GM13977 (cell line): ENCODE measurements at regions not wholly inside any gene's neighbourhood (a gene's known extent, or its start where the extent isn't known, plus 50 kb on each side); places are given as distances from the start of the nearest gene placed in this dataset.
"Not testable (repeated sequence)": the region's sequence is repeated elsewhere in the genome, so short reads cannot be mapped to it uniquely, and the experiment has no call there.

Experiments used
- DNase-seq: peaks from one replicate; pipeline ENCODE4 v3.0.0; 2012; ENCODE audit warnings: low spot score
- in situ Hi-C: fragments of 300-500 bp; cut with MboI; formaldehyde crosslinking; loops from one replicate; pipeline ENCODE4 v1.12.0; 2022; ENCODE audit warnings: low sequenced_read_pairs, low pct_unique_long_range_greater_than_20kb, mixed read lengths, inconsistent platforms; ENCODE audit not compliant: unreplicated experiment
- TF ChIP-seq, protein P1 (sequence below): IDR thresholded peaks from 2 replicates; pipeline ENCODE4 v1.5.1; 2012; ENCODE audit warnings: mild to moderate bottlenecking, control low read depth; ENCODE audit not compliant: insufficient read depth; ENCODE audit errors: extremely low read depth, missing control alignments

DNA sequence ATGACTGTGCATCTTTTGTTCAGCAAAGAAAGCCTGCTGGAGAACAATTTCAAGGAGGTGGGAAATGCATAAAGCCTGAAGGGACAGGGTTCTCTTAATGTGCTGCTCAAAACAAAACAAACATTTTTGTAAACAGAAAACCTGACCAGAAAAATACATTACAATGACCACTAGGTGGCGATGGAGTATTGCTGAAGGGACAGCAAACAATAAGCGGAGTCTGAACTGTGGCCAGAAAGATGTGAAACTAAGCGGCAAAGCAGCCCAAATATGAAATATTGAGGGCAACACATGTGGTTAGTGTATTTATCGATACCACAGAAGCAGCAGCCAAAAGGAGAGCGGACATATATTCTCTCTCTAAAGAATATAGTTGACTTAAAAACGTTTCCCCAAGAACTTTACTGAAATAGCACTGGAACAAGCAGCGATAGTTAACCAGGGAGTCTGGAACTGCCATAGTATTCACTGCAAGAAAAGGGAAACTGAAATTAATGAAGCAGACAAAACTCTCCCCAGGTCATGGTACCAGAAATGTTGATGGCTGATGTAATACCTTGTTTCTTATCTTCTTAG lies 1814.2 kb upstream of the DEFB115 start:
- TF ChIP-seq, protein P1, sequence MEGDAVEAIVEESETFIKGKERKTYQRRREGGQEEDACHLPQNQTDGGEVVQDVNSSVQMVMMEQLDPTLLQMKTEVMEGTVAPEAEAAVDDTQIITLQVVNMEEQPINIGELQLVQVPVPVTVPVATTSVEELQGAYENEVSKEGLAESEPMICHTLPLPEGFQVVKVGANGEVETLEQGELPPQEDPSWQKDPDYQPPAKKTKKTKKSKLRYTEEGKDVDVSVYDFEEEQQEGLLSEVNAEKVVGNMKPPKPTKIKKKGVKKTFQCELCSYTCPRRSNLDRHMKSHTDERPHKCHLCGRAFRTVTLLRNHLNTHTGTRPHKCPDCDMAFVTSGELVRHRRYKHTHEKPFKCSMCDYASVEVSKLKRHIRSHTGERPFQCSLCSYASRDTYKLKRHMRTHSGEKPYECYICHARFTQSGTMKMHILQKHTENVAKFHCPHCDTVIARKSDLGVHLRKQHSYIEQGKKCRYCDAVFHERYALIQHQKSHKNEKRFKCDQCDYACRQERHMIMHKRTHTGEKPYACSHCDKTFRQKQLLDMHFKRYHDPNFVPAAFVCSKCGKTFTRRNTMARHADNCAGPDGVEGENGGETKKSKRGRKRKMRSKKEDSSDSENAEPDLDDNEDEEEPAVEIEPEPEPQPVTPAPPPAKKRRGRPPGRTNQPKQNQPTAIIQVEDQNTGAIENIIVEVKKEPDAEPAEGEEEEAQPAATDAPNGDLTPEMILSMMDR = peak; percentile 60
- DNase-seq, in situ Hi-C loops: not testable (repeated sequence)

DNA sequence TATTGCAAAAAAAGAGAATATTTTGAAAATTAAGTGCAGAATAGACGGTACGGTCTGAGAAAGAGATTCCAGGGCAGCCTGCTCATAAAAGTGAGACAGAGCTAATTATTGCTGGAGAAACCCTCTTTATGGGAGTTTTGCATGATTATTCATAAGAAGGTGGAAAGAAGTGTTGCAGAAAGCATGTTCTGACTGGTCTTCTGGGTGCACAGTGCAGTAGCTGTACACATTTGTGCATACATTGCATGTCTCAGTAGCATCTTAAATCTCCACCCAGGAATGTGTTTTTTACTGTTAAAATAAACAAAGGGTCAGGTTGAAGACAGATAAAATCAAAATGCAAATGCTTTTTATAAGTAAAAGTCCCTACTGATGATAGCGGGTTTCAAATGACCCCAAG lies 1813.6 kb upstream of the DEFB115 start:
- no peak for DNase-seq
- TF ChIP-seq, protein P1 = no peak
- in situ Hi-C loops = no loop called here

DNA sequence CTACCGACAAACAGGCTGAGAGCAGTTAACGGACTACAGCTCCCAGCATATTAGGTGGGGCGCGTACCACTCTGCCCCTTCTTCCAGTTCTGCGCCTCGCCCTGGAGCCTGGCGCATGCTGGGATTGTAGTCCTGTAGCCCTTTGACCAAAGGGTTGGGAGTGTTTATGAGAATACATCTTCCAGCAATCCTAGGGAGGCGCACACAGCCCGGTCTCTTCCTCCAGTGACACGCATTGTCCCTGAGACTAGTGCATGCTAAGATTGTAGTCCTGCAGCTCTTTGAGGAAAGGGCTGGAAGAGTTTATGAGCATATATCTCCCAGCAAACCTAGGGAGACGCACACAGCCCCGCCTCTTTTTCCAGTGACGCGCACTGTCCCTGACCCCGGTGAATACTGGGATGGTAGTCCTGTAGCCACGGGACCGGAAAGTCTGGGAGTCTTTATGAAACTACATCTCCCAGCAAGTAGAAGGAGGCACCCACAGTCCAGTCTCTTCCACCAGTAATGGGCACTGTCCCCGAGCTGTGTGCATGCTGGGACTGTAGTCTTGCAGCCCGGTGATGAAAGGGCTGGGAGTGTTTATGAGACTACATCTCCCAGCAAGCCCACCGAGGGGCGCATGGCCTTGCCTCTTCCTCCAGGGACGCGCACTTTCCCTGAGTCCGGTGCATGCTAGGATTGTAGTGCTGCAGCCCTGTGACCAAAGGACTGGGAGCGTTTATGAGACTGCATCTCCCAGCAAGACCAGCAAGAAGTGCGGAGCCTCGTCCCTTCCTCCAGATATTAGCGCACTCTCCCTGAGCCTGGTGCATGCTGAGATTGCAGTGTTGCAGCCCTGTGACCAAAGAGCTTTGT lies 1812.2 kb upstream of the DEFB115 start:
- in situ Hi-C loops, DNase-seq: not testable (repeated sequence)

DNA sequence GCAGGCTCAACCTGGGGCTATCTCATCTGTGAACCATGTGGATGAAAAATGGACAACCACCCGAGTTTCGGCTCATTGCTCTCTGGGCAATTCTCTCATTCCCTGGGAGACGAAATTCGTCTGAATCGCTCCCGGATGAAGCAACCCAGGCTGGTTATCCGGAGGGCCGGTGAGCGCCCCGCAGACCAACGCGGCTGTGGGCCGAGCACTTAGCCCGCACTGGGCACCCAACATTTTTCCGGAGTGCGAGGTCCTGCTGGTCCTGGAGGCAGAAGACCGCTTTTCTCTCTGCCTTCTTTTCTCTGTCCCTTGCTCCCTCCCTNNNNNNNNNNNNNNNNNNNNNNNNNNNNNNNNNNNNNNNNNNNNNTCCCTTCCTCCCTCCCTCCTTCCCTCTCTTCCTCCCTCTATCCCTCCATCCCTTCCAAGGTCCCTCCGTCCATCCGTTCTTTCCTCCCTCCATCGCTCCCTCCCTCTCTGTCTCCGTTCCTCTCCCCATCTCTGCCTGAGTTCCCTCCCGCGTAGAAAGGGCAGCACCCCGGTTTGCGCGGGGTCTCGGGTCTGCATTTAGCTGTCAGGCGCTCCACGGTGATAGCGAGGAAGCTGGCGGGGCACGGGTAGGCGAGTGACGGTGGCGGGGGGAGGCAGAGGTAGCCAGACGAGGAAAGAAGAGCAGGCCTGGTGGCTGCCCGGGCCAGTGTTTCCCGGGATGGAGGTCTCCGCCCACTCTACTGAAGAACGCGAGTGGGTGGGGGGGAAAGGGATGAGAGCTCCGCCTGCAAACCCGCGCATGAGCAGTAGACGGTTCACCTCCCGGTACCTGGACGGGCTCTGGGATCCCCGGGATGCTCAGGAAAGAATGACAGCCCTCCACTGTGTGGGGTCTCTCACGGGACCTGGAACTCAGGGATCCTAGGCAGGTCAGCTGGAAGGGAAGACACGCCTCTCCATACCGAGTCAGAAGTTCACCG lies 1809.7 kb upstream of the DEFB115 start:
- in situ Hi-C loops = not testable (repeated sequence)

DNA sequence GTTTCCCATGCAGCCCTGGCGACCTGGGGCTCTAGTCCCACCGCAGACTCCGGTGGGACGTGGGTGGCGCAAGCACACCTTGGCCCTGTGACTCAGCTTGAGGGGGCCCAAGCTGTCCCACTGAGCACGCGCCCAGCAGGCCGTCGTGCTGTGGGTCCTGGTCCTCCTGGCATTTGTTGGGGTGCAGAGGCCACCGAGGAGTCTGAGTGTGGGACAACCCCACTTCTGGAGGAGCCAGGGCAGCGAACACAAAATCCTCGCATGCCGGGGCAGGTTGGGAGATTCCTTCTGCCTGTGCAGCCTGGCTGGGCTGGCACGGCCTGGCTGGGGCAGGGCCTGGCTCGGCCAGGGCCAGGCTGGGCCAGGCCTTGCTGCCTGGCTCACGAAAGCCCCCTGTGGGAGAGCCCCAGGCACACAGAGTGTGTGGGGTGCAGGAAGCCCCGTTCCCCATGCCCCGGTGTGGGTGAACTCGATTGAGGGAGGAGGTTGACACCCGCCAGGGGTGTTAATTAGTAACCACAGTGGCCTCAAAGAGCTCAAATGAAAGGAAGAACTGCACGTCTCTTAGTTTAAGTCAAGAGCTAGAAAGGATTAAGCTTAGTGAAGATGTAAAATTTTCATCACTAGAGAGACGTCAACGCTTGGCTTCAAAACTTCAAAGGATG lies 1808.5 kb upstream of the DEFB115 start:
- DNase-seq = no peak
- TF ChIP-seq, protein P1 = no peak
- in situ Hi-C loops = no loop called here

More for the DNA sequence above, 1809.7 kb upstream of the DEFB115 start:
- DNase-seq = not testable (repeated sequence)

DNA sequence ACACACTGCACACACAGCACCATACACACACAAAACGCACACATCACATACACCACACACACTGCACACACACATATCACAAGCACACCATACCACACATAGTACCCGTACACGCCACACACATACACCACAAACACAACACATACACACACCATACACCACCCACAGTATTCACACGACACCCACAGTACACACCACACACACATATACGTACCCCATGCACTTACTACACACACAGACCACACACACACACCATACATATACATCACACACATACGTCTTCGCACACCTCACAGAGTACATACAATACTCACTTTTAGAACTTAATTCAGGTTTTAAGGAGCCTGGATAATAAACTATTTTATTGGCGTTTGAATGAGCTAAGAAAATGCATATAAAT lies 1805.3 kb upstream of the DEFB115 start:
- in situ Hi-C loops = no loop called here
- TF ChIP-seq, protein P1 = no peak
- DNase-seq = no peak

DNA sequence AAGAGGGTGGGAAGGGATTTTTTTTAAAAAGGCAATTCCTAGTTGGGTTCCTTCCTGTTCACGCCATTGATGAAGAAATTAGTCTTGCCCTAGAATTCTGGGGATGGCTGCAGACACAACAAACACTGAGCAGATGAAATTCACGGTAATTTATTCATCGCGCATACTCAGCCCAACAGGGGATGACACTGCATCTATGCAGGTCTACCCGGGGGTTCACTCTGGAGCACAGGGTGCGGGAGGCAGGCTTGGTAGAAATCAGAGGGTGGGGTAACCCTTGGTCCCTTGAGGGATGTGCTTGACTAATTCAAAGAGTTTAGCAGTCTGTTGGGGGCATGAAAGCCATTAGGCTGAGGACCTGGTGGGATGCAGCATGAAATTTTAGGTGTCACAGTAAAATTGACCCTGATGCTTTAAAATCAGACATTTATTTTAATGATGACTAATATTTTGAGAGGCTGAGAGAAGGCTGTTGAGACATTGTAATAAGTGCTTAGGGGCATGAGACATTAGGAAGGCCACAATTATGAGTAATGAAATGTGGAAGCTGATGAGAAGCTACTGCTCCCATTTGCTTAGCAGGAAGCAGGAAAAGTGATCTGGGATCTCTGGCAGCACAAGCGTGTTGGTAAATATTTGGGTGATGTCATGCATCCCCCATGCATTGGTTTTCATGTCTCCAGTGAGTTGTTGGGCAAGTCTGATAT lies 1800.3 kb upstream of the DEFB115 start:
- in situ Hi-C loops, DNase-seq: not testable (repeated sequence)
